HFF-Myc (cell line): ENCODE measurements at regions not wholly inside any gene's neighbourhood (a gene's known extent, or its start where the extent isn't known, plus 50 kb on each side); places are given as distances from the start of the nearest gene placed in this dataset.
"Not testable (repeated sequence)": the region's sequence is repeated elsewhere in the genome, so short reads cannot be mapped to it uniquely, and the experiment has no call there.

Experiments
- DNase-seq: peaks from one replicate; pipeline ENCODE4 v3.0.0-alpha.2; 2011; ENCODE audit warnings: low read depth; ENCODE audit errors: extremely low read depth
- H3K4me3 ChIP-seq: replicated peaks from 2 replicates; pipeline ENCODE4 v1.5.1; 2011; ENCODE audit warnings: low read depth, mild to moderate bottlenecking, control low read depth, low read length
- TF ChIP-seq, protein P1 (sequence below): IDR thresholded peaks from 2 replicates; pipeline ENCODE4 v1.5.1; 2012; ENCODE audit warnings: mild to moderate bottlenecking, low read depth, low read length, control low read depth; ENCODE audit errors: missing control alignments

DNA sequence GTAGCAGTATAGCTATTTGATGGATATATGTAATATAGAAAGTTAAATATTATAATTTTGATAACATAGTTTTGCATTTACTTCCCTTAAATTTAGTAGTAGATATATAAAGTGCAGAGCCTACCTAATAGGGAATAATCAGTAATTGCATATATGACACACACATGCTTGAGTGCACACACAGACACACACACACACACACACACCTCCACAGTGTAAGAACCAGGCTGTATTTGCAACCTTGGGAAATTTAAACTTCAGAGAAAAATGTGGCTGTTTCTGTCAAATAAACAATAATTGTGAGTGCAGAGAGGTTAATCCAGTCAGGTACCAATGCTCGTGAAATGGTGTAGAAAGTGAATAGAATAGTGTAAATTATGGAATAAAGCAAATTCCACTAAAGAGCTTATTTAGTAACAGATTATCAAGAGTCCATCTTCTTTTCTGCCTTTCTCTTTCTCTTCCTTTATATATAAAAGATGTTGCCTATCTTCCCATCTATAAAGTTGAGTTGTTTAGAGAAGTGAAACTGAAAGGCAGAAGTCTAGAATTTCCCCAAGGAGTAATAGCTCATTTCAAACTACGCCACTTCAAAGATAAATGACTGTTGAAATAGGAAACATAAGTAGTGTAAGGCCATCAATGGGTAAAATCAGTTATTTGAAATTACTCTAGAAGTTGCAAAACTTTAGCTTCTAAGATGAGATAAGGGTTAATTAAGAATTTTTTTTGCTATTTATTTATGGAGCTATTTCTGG, 273.7 kb downstream of the SRGAP2C start:
- TF ChIP-seq, protein P1, sequence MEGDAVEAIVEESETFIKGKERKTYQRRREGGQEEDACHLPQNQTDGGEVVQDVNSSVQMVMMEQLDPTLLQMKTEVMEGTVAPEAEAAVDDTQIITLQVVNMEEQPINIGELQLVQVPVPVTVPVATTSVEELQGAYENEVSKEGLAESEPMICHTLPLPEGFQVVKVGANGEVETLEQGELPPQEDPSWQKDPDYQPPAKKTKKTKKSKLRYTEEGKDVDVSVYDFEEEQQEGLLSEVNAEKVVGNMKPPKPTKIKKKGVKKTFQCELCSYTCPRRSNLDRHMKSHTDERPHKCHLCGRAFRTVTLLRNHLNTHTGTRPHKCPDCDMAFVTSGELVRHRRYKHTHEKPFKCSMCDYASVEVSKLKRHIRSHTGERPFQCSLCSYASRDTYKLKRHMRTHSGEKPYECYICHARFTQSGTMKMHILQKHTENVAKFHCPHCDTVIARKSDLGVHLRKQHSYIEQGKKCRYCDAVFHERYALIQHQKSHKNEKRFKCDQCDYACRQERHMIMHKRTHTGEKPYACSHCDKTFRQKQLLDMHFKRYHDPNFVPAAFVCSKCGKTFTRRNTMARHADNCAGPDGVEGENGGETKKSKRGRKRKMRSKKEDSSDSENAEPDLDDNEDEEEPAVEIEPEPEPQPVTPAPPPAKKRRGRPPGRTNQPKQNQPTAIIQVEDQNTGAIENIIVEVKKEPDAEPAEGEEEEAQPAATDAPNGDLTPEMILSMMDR: no peak
- H3K4me3 ChIP-seq: no peak overlapping the region
- DNase-seq: no peak

DNA sequence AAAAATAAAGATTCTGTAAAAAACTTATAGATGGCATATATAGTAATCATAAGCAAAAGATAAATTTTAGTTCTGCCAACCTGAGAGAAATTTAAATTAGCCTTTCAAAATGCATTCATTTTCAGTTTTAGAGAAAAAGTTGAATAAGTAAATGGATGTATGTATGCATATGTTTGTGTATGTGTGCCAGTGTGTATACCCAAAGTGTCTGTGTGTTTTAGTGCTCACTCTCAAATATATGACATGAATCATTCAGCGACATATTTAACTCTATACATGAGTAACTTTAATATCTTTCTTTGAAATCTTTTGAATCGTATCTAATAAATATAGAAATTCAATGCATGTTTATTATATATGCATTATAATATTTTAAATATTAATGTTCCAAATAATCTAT, 274.5 kb downstream of the SRGAP2C start:
- DNase-seq: no peak
- TF ChIP-seq, protein P1: no peak
- no peak overlapping the region for H3K4me3 ChIP-seq

DNA sequence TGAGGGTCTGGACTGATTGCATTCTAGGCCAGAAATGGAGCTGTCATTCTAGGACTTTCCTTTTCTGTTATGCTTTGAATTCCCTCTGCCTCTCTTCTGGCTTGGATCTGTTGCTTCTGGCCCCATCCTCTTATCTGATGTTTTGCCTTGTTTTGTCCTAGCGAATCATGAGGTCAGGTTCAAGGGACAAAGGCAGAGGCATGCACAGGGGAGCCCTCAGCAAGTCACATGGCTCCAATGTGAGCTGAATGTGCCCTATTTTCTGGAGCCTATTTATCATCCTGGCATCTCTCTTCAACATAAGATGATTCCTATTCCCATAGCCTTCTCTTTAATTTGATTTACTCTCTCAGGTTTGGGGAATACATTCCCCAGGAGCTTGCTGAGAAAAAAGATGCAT, 284.6 kb downstream of the SRGAP2C start:
- DNase-seq, H3K4me3 ChIP-seq: not testable (repeated sequence)

DNA sequence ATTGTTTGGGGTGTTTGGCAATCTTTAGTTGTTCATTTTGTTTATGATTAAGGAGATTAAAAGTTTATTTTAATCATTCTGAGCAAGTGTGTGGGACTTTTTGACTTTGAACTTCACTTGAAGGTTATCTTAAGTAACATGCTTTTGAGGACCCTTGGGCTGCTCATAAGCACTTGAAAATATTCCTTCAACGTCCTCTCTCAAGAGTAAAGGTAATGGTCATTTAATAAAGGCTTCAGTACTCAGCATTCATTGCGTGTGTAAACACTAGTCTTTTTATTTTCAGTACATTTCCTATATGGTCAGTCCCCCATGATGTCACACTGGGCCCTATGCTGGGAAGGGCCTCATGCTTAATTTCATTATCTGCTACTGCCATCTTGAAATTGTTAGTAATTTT, 285.6 kb downstream of the SRGAP2C start:
- DNase-seq, H3K4me3 ChIP-seq: not testable (repeated sequence)

DNA sequence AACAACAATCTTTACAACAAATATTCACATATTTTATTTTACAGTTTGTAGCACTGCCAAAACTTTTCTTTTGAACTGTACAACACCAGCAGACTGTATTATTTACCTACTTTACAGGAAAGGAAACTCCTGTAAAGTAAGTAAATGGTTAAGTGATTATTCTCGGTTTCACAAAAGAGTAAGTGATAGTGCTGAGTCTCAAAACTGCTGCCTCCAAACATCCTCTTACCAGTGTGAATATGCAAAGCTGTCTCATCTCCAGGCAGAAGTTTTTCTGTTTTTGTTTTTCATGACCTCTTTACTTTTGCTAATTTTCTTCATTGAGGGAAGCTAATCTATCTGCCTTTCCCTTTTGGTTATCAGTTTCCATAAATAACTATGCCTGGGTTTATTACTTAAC, 286.7 kb downstream of the SRGAP2C start:
- DNase-seq: no peak
- TF ChIP-seq, protein P1: no peak
- H3K4me3 ChIP-seq: no peak overlapping the region

DNA sequence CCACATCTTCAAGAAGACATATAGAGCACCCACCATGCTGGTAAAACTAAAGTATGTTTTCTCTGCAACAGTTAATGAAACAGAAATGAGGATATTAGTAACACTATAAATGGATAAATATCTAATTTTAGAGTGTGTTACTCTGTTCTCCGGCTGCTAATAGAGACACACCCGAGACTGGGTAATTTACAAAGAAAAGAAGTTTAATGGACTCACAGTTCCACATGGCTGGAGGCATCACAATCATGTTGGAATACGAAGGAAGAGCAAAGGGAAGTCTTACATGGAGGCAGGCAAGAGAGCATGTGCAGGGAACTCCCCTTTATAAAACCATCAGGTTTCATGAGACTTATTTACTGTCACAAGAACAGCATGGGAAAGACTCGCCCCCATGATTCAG, 287.2 kb downstream of the SRGAP2C start:
- no peak for DNase-seq
- H3K4me3 ChIP-seq: no peak overlapping the region
- TF ChIP-seq, protein P1: no peak

DNA sequence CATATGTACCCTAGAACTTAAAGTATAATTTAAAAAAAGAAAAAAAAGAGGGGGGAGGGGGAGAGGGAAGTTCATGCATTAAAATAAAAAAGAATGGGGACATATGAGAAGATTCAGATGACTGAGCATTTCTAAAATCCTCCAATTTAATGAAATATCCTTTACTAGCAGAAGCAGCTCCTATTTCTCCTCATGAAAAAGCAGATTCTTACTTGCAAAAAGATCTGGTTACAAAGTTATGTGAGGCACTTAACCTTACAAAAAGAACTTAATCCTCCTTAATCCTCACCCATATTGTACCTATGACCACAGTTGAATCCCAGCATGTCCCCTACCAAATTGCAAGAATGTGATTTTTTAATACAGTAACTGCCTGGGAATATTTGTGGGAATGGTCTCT, 298.5 kb downstream of the SRGAP2C start:
- TF ChIP-seq, protein P1: no peak

DNA sequence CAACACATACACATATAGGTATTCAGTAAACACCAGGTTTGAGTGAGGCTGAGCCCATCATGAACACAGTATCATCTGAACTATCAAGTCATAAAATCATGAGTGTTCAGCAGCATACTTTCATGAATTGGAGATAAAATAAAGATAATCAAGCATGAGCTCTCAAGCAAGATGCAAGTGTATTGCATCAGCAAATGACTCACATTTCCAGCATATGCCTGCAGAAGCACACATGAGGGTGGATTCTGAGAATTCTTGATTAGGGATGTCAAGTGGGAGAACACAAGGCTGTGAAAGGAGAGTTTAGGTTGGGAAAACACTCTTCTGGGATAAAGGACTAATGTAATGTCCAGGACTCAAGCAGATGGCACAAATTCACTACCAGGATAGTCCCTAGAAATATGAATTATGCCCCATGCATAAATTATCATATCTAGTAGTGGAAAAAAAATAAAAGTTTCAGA, 299.2 kb downstream of the SRGAP2C start:
- TF ChIP-seq, protein P1: no peak
- peak; percentile 2 for DNase-seq
- H3K4me3 ChIP-seq: no peak overlapping the region

More for the DNA sequence above, 298.5 kb downstream of the SRGAP2C start:
- H3K4me3 ChIP-seq: no peak overlapping the region
- no peak for DNase-seq

DNA sequence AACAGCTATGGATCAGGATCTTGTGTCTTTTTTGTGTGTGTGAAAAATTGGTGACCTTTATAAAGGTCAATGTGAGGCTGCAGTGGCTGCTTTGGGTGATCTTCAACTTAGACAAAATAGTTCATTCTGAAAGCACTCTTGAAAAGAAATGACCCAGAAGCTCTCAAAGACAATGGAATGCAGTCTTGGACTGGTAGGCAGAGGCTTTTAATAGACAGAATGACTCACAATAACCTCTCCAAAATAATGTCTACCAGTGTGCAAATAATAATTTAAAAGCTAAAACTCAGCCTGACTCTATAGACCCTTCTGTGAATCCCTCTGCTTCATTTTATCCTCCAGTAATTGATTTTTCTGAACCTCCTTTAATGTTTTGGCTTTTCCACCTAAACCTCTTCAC, 310.0 kb downstream of the SRGAP2C start:
- not testable (repeated sequence) for H3K4me3 ChIP-seq, DNase-seq

DNA sequence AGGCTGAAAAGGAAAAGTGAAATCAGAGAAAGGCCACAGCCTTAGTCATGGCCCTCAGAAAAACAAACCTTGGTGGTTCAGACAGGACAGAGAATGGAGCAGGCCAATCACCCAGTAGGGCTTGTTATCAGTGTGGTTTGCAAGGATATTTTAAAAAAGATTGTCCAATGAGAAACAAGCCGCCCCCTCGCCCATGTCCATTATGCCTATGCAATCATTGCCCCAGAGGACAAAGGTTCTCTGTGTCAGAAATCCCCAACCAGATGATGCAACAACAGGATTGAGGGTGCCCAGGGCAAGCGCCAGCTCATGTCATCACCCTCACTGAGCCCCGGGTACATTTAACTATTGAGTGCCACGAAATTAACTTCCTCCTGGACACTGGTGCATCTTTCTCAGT, 326.7 kb downstream of the SRGAP2C start:
- H3K4me3 ChIP-seq, DNase-seq: not testable (repeated sequence)

DNA sequence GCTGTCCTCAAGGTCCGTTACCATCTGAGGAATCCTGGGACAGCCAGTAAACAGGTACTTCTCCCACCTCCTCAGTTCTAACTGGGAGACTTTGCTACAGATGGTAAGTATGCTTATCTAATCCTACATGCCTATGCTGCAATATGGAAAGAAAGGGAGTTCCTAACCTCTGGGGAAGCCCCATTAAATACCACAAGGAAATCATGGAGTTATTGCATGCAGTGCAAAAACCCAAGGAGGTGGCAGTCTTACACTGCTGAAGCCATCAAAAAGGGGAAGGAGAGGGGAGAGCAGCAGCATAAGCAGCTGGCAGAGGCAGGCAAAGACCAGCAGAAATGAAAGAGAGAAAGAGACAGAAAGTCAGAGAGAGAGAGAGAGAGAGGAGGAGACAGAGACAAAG, 327.1 kb downstream of the SRGAP2C start:
- DNase-seq, H3K4me3 ChIP-seq: not testable (repeated sequence)
